Endothelial cell (in vitro differentiated cells): ENCODE measurements at regions not wholly inside any gene's neighbourhood (a gene's known extent, or its start where the extent isn't known, plus 50 kb on each side); places are given as distances from the start of the nearest gene placed in this dataset.

Experiments
- DNase-seq: peaks from one replicate; pipeline ENCODE4 v3.0.0; 2021; ENCODE audit warnings: low spot score
- H3K27ac Mint-ChIP-seq: one replicate; pipeline ENCODE4 v1.8.0; 2021; ENCODE audit warnings: mixed read lengths, inconsistent platforms; ENCODE audit not compliant: unreplicated experiment
- H3K27me3 Mint-ChIP-seq: one replicate; pipeline ENCODE4 v1.8.0; 2021; ENCODE audit warnings: mild to moderate bottlenecking, moderate library complexity, mixed read lengths, inconsistent platforms; ENCODE audit not compliant: unreplicated experiment
- H3K36me3 Mint-ChIP-seq: one replicate; pipeline ENCODE4 v1.8.0; 2021; ENCODE audit warnings: mild to moderate bottlenecking, low read depth, mixed read lengths, inconsistent platforms; ENCODE audit not compliant: unreplicated experiment
- H3K4me1 Mint-ChIP-seq: one replicate; pipeline ENCODE4 v1.8.0; 2021; ENCODE audit warnings: mild to moderate bottlenecking, mixed read lengths, inconsistent platforms; ENCODE audit not compliant: unreplicated experiment
- H3K4me3 Mint-ChIP-seq: one replicate; pipeline ENCODE4 v1.8.0; 2021; ENCODE audit warnings: mild to moderate bottlenecking, mixed read lengths, inconsistent platforms; ENCODE audit not compliant: unreplicated experiment
- H3K9me3 Mint-ChIP-seq: one replicate; pipeline ENCODE4 v1.8.0; 2021; ENCODE audit warnings: mixed read lengths, inconsistent platforms; ENCODE audit not compliant: unreplicated experiment
- CTCF ChIP-seq: fragments of 200-600 bp; sonication (generic); IDR thresholded peaks from one replicate; pipeline ENCODE4 v1.5.0; 2021; ENCODE audit warnings: antibody characterized with exemption; ENCODE audit not compliant: unreplicated experiment

- Mint-ChIP-seq H3K36me3 (no peaks in the 10 kb centered on the region), H3K9me3 (no peaks in the 10 kb centered on the region), H3K27ac (no peak overlapping the region), H3K27me3 (peaks cover 2% of the 10 kb centered on the region), H3K4me3 (no peak overlapping the region), H3K4me1 (peaks cover 5% of the 10 kb centered on the region)
- no peak for TF ChIP-seq CTCF
- no peak for DNase-seq
These were observed 139.8 kb upstream of the HNMT start for GRCh38 chr2:137824501-137824900.

GRCh38 chr2:137826373-137827372 lies 137.6 kb upstream of the HNMT start:
- Mint-ChIP-seq H3K27me3 (peaks cover 2% of the 10 kb centered on the region), H3K36me3 (no peaks in the 10 kb centered on the region), H3K4me1 (peaks cover 5% of the 10 kb centered on the region)

GRCh38 chr2:137828624-137829023 lies 135.6 kb upstream of the HNMT start:
- H3K36me3 Mint-ChIP-seq = no peaks in the 10 kb centered on the region
- TF ChIP-seq CTCF = no peak
- no peak overlapping the region for H3K4me3 Mint-ChIP-seq
- H3K9me3 Mint-ChIP-seq = no peaks in the 10 kb centered on the region
- H3K4me1 Mint-ChIP-seq = no peaks in the 10 kb centered on the region
- DNase-seq = no peak
- H3K27me3 Mint-ChIP-seq = peaks cover under 1% of the 10 kb centered on the region
- H3K27ac Mint-ChIP-seq = no peak overlapping the region

More at GRCh38 chr2:137826373-137827372, 137.6 kb upstream of the HNMT start:
- Mint-ChIP-seq H3K9me3 (no peaks in the 10 kb centered on the region), H3K27ac (no peak overlapping the region), H3K4me3 (no peak overlapping the region)
- TF ChIP-seq CTCF = no peak
- DNase-seq = no peak

GRCh38 chr2:137829251-137829650 lies 135.0 kb upstream of the HNMT start:
- TF ChIP-seq CTCF = no peak
- no peak for DNase-seq
- H3K9me3 Mint-ChIP-seq = no peaks in the 10 kb centered on the region
- no peaks in the 10 kb centered on the region for H3K36me3 Mint-ChIP-seq
- no peaks in the 10 kb centered on the region for H3K4me1 Mint-ChIP-seq
- H3K27me3 Mint-ChIP-seq = no peaks in the 10 kb centered on the region
- H3K4me3 Mint-ChIP-seq = no peak overlapping the region
- no peak overlapping the region for H3K27ac Mint-ChIP-seq

- no peaks in the 10 kb centered on the region for H3K27me3 Mint-ChIP-seq
- DNase-seq = no peak
- H3K27ac Mint-ChIP-seq = no peak overlapping the region
- TF ChIP-seq CTCF = no peak
- no peaks in the 10 kb centered on the region for H3K4me1 Mint-ChIP-seq
- H3K36me3 Mint-ChIP-seq = no peaks in the 10 kb centered on the region
- H3K9me3 Mint-ChIP-seq = no peaks in the 10 kb centered on the region
- no peak overlapping the region for H3K4me3 Mint-ChIP-seq
These were observed 129.4 kb upstream of the HNMT start for GRCh38 chr2:137834760-137835379.
